ENCODE measurements at regions not wholly inside any gene's neighbourhood (a gene's known extent, or its start where the extent isn't known, plus 50 kb on each side); places are given as distances from the start of the nearest gene placed in this dataset.

DNA sequence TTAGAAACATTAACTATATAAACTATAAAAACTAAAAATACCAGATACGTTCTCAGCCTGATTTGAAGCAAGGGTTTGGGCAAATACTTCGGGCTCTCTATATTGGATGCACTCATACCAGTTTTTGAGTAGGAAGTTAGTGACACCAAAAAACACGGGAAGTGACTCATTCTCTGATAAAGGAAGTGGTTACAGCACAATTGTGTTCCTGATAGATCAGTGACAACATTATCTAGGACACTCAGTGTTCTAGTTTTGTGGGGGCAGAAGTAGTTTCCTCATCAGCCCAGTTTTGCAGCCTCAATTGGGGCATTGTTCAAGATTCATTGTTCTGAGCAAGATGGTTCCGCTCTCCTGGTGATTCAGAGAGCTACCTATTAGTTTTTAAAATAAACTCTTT is 469.6 kb upstream of the DPPA4 start (continued):
- TF ChIP-seq, protein P1, sequence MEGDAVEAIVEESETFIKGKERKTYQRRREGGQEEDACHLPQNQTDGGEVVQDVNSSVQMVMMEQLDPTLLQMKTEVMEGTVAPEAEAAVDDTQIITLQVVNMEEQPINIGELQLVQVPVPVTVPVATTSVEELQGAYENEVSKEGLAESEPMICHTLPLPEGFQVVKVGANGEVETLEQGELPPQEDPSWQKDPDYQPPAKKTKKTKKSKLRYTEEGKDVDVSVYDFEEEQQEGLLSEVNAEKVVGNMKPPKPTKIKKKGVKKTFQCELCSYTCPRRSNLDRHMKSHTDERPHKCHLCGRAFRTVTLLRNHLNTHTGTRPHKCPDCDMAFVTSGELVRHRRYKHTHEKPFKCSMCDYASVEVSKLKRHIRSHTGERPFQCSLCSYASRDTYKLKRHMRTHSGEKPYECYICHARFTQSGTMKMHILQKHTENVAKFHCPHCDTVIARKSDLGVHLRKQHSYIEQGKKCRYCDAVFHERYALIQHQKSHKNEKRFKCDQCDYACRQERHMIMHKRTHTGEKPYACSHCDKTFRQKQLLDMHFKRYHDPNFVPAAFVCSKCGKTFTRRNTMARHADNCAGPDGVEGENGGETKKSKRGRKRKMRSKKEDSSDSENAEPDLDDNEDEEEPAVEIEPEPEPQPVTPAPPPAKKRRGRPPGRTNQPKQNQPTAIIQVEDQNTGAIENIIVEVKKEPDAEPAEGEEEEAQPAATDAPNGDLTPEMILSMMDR (IDR thresholded peaks at IDR 0.05) = no peak

DNA sequence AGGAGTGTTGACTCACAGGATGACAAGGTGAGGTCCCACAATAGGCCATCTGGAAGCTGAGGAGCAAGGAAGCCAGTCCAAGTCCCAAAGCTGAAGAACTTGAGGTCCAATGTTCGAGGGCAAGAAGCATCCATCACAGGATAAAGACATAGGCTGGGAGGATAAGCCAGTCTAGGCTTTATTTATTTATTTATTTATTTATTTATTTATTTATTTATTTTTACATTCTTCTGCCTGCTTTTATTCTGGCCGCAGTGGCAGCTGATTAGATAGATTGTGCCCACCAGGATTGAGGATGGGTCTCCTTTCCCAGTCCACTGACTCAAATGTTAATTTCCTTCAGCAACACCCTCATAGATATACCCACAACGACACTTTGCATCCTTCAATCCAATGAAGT is 472.2 kb upstream of the DPPA4 start:
- H3K36me3 Mint-ChIP-seq = no peaks in the 10 kb centered on the region; the same call in 1 of the 2 replicates
- ChIA-PET POLR2A (no interaction called here), CTCF (no interaction called here)
- H3K27me3 Mint-ChIP-seq (ENCODE audit: low read depth) = no peaks in the 10 kb centered on the region
- TF ChIP-seq ZNF423 (CRISPR knock-in tag; IDR thresholded peaks at IDR 0.05) = no peak
- no peak for TF ChIP-seq ZNF416 (CRISPR knock-in tag; IDR thresholded peaks at IDR 0.05)
- TF ChIP-seq, protein P2, sequence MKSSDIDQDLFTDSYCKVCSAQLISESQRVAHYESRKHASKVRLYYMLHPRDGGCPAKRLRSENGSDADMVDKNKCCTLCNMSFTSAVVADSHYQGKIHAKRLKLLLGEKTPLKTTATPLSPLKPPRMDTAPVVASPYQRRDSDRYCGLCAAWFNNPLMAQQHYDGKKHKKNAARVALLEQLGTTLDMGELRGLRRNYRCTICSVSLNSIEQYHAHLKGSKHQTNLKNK (CRISPR knock-in tag; IDR thresholded peaks at IDR 0.05) = no peak
- H3K4me3 Mint-ChIP-seq = no peak overlapping the region
- peaks cover 9% of the 10 kb centered on the region for H3K4me1 Mint-ChIP-seq
- no peak overlapping the region for H3K27ac Mint-ChIP-seq
- DNase-seq (ENCODE audit: low spot score) = no peak
- ATAC-seq = no peak
- H3K9me3 Mint-ChIP-seq = peaks cover 8% of the 10 kb centered on the region; the same call in 1 of the 2 replicates

DNA sequence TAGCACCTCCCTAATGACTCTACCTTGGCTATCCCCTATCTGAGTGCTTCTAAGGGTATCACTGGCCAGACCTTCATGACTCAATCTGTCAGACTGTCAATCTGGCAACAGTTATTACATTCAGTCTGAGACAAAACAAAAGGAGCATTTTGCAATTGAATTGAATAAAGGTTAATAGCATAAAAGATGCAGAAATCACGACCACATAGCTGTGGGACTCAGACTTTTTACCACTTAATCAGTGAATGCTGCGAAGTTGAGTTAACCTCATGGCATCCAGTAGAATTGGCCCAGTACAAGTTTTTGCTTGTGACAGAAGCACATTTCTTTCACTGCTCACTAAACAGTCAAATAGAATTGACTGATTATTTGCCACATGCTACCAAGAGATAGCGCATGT is 480.7 kb upstream of the DPPA4 start:
- no peaks in the 10 kb centered on the region; the same call in none of the 2 replicates for H3K36me3 Mint-ChIP-seq
- ChIA-PET CTCF (no interaction called here), POLR2A (no interaction called here)
- DNase-seq (ENCODE audit: low spot score) = no peak
- no peaks in the 10 kb centered on the region for H3K27me3 Mint-ChIP-seq (ENCODE audit: low read depth)
- TF ChIP-seq, protein P3, sequence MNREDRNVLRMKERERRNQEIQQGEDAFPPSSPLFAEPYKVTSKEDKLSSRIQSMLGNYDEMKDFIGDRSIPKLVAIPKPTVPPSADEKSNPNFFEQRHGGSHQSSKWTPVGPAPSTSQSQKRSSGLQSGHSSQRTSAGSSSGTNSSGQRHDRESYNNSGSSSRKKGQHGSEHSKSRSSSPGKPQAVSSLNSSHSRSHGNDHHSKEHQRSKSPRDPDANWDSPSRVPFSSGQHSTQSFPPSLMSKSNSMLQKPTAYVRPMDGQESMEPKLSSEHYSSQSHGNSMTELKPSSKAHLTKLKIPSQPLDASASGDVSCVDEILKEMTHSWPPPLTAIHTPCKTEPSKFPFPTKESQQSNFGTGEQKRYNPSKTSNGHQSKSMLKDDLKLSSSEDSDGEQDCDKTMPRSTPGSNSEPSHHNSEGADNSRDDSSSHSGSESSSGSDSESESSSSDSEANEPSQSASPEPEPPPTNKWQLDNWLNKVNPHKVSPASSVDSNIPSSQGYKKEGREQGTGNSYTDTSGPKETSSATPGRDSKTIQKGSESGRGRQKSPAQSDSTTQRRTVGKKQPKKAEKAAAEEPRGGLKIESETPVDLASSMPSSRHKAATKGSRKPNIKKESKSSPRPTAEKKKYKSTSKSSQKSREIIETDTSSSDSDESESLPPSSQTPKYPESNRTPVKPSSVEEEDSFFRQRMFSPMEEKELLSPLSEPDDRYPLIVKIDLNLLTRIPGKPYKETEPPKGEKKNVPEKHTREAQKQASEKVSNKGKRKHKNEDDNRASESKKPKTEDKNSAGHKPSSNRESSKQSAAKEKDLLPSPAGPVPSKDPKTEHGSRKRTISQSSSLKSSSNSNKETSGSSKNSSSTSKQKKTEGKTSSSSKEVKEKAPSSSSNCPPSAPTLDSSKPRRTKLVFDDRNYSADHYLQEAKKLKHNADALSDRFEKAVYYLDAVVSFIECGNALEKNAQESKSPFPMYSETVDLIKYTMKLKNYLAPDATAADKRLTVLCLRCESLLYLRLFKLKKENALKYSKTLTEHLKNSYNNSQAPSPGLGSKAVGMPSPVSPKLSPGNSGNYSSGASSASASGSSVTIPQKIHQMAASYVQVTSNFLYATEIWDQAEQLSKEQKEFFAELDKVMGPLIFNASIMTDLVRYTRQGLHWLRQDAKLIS (CRISPR knock-in tag; IDR thresholded peaks at IDR 0.05; ENCODE audit: borderline replicate concordance) = no peak
- no peak for TF ChIP-seq ZNF138 (CRISPR knock-in tag; conservative IDR thresholded peaks at IDR 0.05)
- TF ChIP-seq, protein P4, sequence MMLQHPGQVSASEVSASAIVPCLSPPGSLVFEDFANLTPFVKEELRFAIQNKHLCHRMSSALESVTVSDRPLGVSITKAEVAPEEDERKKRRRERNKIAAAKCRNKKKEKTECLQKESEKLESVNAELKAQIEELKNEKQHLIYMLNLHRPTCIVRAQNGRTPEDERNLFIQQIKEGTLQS (CRISPR knock-in tag; conservative IDR thresholded peaks at IDR 0.05) = no peak
- no peak for TF ChIP-seq OVOL2 (CRISPR knock-in tag; IDR thresholded peaks at IDR 0.05; ENCODE audit: borderline replicate concordance)
- TF ChIP-seq HMGA2 (CRISPR knock-in tag; IDR thresholded peaks at IDR 0.05) = no peak
- no peak for TF ChIP-seq JAZF1 (CRISPR knock-in tag; IDR thresholded peaks at IDR 0.05)
- no peak for TF ChIP-seq FOXP1 (CRISPR knock-in tag; IDR thresholded peaks at IDR 0.05; ENCODE audit: borderline replicate concordance)
- no peak for TF ChIP-seq KAT7 (CRISPR knock-in tag; IDR thresholded peaks at IDR 0.05; ENCODE audit: borderline replicate concordance)
- TF ChIP-seq, protein P5, sequence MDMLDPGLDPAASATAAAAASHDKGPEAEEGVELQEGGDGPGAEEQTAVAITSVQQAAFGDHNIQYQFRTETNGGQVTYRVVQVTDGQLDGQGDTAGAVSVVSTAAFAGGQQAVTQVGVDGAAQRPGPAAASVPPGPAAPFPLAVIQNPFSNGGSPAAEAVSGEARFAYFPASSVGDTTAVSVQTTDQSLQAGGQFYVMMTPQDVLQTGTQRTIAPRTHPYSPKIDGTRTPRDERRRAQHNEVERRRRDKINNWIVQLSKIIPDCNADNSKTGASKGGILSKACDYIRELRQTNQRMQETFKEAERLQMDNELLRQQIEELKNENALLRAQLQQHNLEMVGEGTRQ (CRISPR knock-in tag; IDR thresholded peaks at IDR 0.05) = no peak
- TF ChIP-seq TEAD4 (CRISPR knock-in tag; IDR thresholded peaks at IDR 0.05) = no peak
- TF ChIP-seq, protein P1 (IDR thresholded peaks at IDR 0.05) = no peak
- TF ChIP-seq, protein P2 (CRISPR knock-in tag; IDR thresholded peaks at IDR 0.05) = no peak
- TF ChIP-seq, protein P6, sequence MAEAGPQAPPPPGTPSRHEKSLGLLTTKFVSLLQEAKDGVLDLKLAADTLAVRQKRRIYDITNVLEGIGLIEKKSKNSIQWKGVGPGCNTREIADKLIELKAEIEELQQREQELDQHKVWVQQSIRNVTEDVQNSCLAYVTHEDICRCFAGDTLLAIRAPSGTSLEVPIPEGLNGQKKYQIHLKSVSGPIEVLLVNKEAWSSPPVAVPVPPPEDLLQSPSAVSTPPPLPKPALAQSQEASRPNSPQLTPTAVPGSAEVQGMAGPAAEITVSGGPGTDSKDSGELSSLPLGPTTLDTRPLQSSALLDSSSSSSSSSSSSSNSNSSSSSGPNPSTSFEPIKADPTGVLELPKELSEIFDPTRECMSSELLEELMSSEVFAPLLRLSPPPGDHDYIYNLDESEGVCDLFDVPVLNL (CRISPR knock-in tag; IDR thresholded peaks at IDR 0.05; ENCODE audit: borderline replicate concordance, low read depth) = no peak
- TF ChIP-seq IRF2 (CRISPR knock-in tag; IDR thresholded peaks at IDR 0.05; ENCODE audit: borderline replicate concordance, low read depth) = no peak
- TF ChIP-seq, protein P7, sequence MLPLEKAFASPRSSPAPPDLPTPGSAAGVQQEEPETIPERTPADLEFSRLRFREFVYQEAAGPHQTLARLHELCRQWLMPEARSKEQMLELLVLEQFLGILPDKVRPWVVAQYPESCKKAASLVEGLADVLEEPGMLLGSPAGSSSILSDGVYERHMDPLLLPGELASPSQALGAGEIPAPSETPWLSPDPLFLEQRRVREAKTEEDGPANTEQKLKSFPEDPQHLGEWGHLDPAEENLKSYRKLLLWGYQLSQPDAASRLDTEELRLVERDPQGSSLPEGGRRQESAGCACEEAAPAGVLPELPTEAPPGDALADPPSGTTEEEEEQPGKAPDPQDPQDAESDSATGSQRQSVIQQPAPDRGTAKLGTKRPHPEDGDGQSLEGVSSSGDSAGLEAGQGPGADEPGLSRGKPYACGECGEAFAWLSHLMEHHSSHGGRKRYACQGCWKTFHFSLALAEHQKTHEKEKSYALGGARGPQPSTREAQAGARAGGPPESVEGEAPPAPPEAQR (CRISPR knock-in tag; IDR thresholded peaks at IDR 0.05) = no peak
- no peak for TF ChIP-seq TCF7 (CRISPR knock-in tag; IDR thresholded peaks at IDR 0.05; ENCODE audit: low read depth)
- no peak for TF ChIP-seq CREM (CRISPR knock-in tag; IDR thresholded peaks at IDR 0.05)
- TF ChIP-seq, protein P8, sequence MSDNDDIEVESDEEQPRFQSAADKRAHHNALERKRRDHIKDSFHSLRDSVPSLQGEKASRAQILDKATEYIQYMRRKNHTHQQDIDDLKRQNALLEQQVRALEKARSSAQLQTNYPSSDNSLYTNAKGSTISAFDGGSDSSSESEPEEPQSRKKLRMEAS (CRISPR knock-in tag; IDR thresholded peaks at IDR 0.05) = no peak
- H3K4me3 Mint-ChIP-seq = no peak overlapping the region
- H3K4me1 Mint-ChIP-seq = peaks cover 13% of the 10 kb centered on the region
- H3K27ac Mint-ChIP-seq = no peak overlapping the region
- no peak for ATAC-seq
- peaks cover 13% of the 10 kb centered on the region for H3K9me3 Mint-ChIP-seq

Measured in WTC11 (cell line).